Nephron (organoid): ENCODE measurements at regions not wholly inside any gene's neighbourhood (a gene's known extent, or its start where the extent isn't known, plus 50 kb on each side); places are given as distances from the start of the nearest gene placed in this dataset.

Experiments used
- H3K27ac Mint-ChIP-seq, 3 experiments: 2 replicates each; pipeline ENCODE4 v1.8.0; 2020; ENCODE audit warnings: mixed read lengths in 3 of 3, mild to moderate bottlenecking in 2 of 3, moderate library complexity in 1 of 3
- H3K27me3 Mint-ChIP-seq: 2 replicates; pipeline ENCODE4 v1.8.0; 2021; ENCODE audit warnings: low read depth, mild to moderate bottlenecking, moderate library complexity, mixed read lengths
- H3K36me3 Mint-ChIP-seq: 2 replicates; pipeline ENCODE4 v1.8.0; 2020; ENCODE audit warnings: low read depth, mixed read lengths
- H3K4me1 Mint-ChIP-seq: 2 replicates; pipeline ENCODE4 v1.8.0; 2020; ENCODE audit warnings: mixed read lengths
- H3K4me3 Mint-ChIP-seq, 3 experiments: 2 replicates each; pipeline ENCODE4 v1.8.0; 2020; ENCODE audit warnings: mild to moderate bottlenecking in 3 of 3, mixed read lengths in 3 of 3, moderate library complexity in 2 of 3
- H3K9me3 Mint-ChIP-seq: 2 replicates; pipeline ENCODE4 v1.8.0; 2020; ENCODE audit warnings: mixed read lengths
- CTCF ChIP-seq, 3 experiments: fragments of 200-600 bp; sonication (generic); IDR thresholded peaks; one replicate each; pipeline ENCODE4 v1.5.0; 2021; ENCODE audit warnings: antibody characterized with exemption in 3 of 3; ENCODE audit not compliant: unreplicated experiment in 3 of 3

DNA sequence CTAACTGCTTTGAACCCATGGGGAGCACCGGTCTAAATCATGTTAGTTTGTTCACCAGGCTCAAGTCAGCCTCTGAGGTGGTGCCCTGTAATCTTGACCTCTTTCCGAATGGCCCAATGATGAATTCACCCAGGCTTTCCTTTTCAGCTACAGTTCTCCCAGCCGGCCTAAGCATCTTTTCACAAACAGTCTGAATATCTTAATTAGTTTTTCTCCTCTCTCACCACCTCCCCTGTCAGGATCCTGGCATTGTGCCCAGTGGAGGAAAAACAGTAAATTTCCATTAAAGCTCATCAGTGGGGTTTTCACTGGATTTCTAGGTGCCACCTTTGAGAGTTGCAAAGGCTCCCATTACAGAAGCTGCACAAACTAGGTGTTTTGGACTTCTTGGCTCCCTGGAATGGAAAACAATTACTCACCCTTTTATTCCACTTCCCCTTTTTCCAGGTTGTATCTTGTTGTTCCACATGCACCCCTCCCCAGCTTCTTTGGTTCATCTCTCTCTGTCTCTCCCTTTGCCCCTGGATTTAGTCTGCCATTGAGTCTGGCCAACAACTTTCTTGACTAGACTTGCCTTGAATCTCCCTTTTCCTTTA is 69.4 kb upstream of the ADAMTSL1 start:
- H3K27me3 Mint-ChIP-seq = peaks cover 3% of the 10 kb centered on the region
- H3K4me1 Mint-ChIP-seq = peaks cover 14% of the 10 kb centered on the region
- no peak for TF ChIP-seq CTCF (IDR thresholded peaks at IDR 0.05; ENCODE audit: unreplicated experiment in 3 of 3)
- H3K4me3 Mint-ChIP-seq = no peak overlapping the region
- no peaks in the 10 kb centered on the region for H3K9me3 Mint-ChIP-seq
- H3K36me3 Mint-ChIP-seq = no peaks in the 10 kb centered on the region
- H3K27ac Mint-ChIP-seq = peak overlapping the region in 2 of 3 experiments; percentile 2 to 13

DNA sequence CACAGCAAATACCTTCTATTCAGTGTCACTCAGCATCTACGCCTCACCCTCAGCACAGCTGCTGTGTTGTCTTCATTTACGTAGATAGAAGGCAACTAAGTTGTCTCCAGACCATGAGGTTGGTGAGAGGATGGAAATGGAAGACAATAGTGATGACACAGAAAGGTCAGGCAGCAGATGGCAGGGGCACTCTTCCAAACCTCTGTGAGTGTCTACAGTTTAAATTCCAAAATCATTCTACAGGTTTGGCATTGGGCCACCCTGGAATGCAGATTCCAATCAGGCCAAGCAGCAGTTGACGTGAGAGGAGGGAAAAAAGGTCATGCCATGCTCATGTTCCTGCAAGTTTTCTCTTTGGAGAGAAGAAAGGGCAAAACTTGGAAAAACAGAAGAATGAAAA is 68.7 kb upstream of the ADAMTSL1 start:
- no peak overlapping the region for H3K27ac Mint-ChIP-seq
- peaks cover 3% of the 10 kb centered on the region for H3K27me3 Mint-ChIP-seq
- no peak overlapping the region for H3K4me3 Mint-ChIP-seq
- H3K9me3 Mint-ChIP-seq = no peaks in the 10 kb centered on the region
- no peak for TF ChIP-seq CTCF (IDR thresholded peaks at IDR 0.05; ENCODE audit: unreplicated experiment in 3 of 3)
- H3K36me3 Mint-ChIP-seq = no peaks in the 10 kb centered on the region
- peaks cover 14% of the 10 kb centered on the region for H3K4me1 Mint-ChIP-seq

DNA sequence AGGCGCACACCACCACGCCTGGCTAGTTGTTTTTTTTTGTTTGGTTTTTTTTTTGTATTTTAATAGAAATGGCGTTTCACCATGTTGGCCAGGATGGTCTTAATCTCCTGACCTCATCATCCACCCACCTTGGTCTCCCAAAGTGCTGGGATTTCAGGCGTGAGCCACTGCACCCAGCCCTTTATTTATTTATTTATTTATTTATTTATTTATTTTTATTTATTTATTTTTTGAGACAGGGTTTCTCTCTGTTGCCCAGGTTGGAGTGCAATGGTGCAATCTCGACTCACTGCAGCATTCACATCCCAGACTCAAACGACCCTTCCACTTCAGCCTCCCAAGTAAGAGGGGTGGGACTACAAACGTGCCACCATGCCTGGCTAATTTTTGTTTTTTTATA is 63.0 kb upstream of the ADAMTSL1 start:
- no peak for TF ChIP-seq CTCF (IDR thresholded peaks at IDR 0.05; ENCODE audit: unreplicated experiment in 3 of 3)
- H3K4me1 Mint-ChIP-seq = no peaks in the 10 kb centered on the region
- no peak overlapping the region for H3K4me3 Mint-ChIP-seq
- no peaks in the 10 kb centered on the region for H3K27me3 Mint-ChIP-seq
- no peaks in the 10 kb centered on the region for H3K36me3 Mint-ChIP-seq
- peaks cover 12% of the 10 kb centered on the region for H3K9me3 Mint-ChIP-seq
- no peak overlapping the region for H3K27ac Mint-ChIP-seq

- H3K27ac Mint-ChIP-seq = peak overlapping the region in 1 of 3 experiments; percentile 38
- H3K27me3 Mint-ChIP-seq = no peaks in the 10 kb centered on the region
- H3K4me1 Mint-ChIP-seq = peaks cover 10% of the 10 kb centered on the region
- H3K9me3 Mint-ChIP-seq = no peaks in the 10 kb centered on the region
- no peaks in the 10 kb centered on the region for H3K36me3 Mint-ChIP-seq
- no peak for TF ChIP-seq CTCF (IDR thresholded peaks at IDR 0.05; ENCODE audit: unreplicated experiment in 3 of 3)
- no peak overlapping the region for H3K4me3 Mint-ChIP-seq
These were observed 52.6 kb upstream of the ADAMTSL1 start for GRCh38 chr9:18421391-18421790.

- H3K4me3 Mint-ChIP-seq = no peak overlapping the region
- H3K36me3 Mint-ChIP-seq = no peaks in the 10 kb centered on the region
- no peaks in the 10 kb centered on the region for H3K9me3 Mint-ChIP-seq
- no peaks in the 10 kb centered on the region for H3K27me3 Mint-ChIP-seq
- TF ChIP-seq CTCF (IDR thresholded peaks at IDR 0.05; ENCODE audit: unreplicated experiment in 3 of 3) = no peak
- peak overlapping the region; percentile 1 to 36 (median 13) for H3K27ac Mint-ChIP-seq
- H3K4me1 Mint-ChIP-seq = peaks cover 10% of the 10 kb centered on the region
These were observed 51.5 kb upstream of the ADAMTSL1 start for GRCh38 chr9:18422296-18423036.
